DMS114 treated with DMSO at 0.1 percent for 48 hours (cell line): ENCODE measurements at regions not wholly inside any gene's neighbourhood (a gene's known extent, or its start where the extent isn't known, plus 50 kb on each side); places are given as distances from the start of the nearest gene placed in this dataset.

ENCODE experiments used
- DNase-seq: peaks from one replicate; lab custom pipeline; 2025; ENCODE audit not compliant: unreplicated experiment; lab: John Stamatoyannopoulos, UW

DNA sequence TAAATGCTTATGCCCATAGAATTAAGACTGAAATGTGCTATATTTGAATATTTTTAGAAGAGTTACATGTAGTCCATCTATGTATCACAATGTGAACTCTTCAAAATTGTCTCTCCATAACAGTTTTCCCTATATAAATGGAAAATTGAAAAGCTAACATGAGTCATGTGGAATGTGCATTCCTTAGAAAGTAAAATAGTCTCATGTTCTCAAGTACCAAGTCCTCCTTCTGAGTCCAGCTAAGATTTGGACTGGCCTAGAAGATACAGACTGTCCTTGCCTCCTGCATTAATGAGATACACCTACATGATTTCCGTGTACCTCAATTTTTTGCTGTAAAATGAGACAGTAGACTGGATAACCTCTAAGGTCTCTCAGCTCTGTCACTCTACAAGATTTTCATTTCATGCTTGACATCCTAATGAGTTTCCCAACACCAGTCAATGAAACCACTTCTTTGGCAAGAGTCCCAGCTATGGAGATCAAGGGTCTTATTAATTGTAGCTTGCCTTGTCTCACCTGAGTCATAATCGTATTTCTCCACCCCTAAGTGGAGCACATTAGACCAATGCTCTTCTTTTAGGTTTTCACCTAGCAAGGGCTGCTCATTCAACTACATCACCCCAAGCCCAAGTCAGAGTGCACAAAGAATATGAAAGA is 350.6 kb upstream of the IL12A start:
- no peak for DNase-seq

DNA sequence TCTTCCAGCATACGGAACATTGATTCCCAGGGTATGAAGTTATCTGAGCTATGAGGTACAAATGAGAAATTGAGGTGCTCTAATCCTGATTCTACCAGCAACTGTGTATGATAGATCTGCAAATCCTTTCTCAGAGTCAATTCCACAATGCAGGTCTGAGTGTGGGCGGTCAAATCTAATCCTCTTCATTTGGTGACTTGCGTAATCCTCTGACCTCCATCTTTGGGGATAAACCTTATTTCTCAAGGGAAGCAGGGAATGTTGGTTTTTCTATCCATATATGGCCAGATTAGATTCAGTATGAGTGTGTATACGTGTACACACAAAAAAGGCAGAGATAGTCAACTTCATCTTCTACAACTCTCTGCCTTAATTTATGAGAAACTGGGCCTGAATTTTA is 348.4 kb upstream of the IL12A start:
- DNase-seq = no peak

DNA sequence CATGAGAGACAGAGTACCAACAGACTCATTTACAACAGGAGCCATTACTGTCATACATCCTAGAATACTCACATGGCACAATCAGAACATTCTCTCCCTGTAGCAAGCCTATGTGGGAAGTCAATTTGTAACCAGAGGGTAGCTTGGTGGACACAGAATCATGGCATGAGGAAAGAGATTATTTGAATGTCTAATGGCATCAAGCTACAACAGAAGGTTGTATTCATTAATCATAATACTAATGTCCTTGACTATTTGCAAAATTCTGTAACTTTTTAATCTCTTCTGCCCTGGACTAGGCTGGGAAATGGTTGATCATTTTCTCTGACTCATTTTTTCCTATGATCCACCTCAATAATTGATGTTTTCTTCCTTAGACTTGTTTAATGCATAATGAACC is 345.2 kb upstream of the IL12A start:
- no peak for DNase-seq

DNA sequence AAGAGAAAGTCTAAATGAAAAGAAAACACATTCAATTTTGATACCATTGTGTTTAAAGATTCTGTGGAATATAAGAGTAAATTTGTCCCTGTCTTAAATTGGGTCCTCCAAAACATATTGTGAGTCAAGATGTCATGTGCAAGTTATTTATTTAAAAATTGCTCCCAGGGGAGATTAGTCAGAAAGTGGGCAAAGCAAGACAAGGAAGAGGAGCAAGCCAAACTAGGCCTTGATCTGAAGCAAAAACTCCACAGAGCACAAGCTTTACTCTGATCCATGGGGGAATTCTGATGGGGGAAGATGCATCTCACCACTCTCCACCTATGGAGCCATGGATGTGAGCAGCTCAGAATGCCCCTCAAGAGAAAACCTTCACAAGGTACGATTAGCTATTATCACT is 342.8 kb upstream of the IL12A start:
- DNase-seq = no peak

DNA sequence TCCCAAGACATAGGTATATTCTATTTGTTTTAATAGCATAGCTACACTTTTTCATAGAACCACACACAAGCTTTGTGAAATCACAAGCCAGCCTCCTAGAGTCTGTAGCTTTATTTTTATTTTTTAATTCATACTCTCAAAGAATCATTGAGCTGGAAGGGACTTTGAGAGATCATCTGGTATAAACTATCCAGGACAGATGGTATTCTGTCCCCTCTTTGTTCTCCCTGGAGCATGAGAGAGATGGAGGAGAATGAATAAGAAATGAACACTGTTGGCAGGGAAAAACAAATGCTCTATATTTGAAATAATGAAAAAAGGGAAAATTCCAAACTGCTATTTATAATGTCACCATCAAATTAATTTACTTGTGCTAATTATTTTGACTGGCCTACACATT is 338.7 kb upstream of the IL12A start:
- no peak for DNase-seq

DNA sequence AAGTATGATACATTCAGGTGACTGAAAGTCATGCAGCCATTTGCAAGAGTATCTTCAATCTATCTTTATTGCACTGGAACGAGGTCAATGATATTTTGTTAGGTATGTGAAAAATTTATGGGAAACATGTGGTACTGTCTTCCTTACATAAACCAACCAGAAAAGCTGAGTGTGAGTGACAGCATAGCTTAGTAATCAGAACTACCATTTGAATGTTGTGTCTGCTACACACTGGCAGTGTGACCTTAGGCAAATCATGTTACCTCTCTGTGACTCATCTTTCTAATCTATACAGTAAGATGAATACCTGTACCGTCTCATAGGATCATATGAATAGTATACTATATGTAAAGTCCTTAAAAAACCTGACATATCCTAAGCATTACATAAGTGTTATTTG is 337.9 kb upstream of the IL12A start:
- no peak for DNase-seq

DNA sequence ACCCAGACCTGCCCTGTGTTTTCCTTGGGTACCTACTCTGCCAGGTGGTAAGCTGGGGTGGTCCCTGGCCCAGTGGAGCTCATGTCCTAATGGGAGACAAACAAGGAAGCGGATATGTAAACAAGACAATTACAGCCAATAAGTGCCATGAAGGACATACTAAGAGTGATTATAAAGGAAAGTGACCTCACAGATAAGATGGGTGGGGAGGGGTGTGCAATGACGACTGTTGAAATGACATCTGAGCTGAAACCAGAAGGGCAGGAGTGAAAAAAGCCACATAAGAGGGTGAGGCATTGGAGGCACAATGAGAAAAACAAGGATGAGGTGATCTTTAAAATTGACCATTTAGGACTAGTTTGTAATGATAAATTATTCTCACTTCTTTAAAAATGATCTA is 336.2 kb upstream of the IL12A start:
- DNase-seq = no peak

DNA sequence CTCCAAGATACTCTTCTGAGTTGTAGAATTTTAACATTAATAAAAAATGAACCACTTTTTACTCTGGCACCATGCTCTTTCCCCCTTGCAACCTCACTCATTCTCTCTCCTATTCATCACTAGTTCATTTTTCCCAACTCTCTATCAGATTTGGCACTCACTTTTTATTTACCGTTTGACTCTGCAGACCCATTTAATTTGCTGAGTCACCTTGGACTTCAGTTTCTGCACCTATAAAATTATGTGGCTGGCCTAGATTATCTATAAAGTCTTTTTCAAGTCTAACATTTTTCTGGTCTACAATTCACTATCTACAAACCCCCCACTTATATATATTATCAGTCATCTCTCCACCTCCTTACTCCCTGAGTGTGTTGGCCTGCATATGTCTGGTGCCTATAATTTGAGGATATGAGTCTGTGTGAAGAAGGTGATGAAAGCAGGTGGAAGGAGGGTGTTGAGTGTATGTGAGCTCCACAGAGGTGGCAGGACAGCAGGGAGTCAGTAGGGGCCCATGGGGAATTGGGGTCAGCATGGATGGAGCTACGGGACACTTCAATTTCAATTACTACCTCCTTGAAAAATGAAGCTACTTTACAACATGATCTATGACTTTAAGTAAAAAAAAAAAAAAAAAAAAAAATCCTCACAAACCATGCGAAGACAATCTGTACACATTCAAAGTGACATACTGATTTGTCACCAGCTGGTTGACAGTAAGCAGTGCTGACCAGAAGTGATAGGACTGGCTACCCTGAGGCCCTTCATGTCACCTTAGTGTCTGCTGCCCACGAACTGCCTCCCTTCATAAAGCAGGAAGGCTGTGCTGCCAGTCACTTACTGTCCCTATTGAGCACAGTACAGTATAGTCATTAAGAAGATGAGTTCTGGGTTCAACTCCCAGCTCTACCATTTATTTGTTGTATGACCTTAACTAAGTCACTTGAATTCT is 334.2 kb upstream of the IL12A start:
- no peak for DNase-seq

DNA sequence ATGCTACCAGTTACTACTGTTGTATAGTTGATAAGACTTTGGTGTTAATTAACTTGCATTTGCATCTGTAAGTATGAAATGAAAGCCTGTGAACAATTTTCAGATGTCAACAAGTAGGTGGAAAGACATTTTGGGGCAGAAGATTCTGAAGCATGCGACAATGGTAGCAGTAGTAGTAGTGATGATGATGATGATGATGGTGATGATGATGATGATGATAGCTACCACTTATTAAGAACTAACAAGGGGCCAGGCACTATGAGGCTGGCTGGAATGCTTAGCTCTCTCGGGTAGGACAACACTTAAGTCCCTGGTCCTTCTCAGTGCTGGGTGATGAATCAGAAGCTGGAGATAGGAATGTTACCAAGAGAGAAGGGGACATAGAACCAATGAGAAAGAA is 333.4 kb upstream of the IL12A start:
- no peak for DNase-seq

DNA sequence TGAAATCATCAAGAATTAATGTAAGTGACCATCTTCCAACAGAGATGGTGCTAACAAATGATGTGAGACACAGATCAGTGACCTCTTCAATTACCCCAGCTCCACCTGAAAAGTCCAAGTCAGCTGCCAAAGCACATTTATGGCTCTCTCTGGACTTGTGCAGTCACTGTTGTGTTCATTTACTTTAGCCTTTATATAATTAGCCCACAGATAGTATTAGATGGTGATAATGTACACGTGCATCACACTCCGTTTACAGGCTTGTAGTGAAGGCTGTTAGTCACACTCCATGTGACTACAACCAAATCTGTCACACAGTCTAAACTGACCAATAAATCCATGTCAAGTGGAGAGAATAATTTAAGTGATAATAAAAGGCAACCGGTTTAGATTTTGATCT is 331.5 kb upstream of the IL12A start:
- DNase-seq = no peak

DNA sequence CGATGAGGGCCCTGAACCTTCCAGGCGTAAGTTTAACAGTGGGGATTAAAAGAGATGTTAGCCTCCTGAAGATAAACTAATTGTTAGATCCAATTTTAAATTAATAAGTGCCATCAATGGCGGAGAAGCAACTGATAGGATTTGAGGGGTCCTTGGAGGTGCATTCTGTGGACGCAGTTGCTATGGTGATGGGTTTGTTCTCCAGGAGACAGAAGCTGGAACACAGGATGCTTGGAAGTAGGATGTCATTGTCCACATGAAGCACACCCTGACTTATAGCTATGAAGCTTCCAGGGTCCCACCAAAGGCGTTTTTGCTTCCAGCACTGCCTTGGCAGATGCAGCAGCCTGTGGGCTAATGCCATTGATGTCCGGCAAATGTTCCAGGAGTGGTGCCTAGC is 331.0 kb upstream of the IL12A start:
- no peak for DNase-seq

DNA sequence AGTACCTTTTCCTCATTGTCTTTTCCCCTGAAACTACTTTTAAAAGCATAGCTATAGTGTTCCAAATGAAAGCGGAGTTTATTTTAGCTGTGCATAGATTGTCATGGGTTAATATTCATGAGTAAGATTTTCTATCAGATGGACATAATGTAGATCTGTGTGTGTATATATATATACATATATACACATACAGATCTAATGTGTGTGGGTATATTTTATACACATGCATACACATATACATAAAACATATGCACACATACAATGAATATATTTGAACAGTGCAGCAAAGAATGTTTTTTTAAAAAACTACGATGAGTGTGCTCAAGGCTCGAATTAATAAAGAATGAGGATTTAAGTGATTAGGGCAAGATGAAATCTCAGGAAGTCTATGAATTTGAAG is 328.3 kb upstream of the IL12A start:
- DNase-seq = no peak

DNA sequence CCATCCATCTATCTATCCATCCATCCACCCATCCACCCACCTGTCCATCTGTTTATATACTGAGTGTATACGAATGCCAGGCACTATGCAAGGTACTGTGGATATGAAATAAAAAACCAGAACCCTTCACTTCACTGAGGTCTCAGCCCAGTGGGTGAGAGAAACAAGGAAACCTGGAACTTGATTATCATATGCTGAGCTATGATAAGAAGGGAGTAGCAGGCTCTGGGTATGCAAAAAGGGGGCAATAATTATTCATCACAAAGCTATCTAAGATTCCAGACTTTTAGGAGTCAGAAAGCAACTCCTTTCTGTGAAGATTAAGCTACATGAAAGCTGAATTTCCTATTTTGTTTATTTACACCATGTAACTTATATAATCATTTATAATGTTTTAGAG is 327.7 kb upstream of the IL12A start:
- DNase-seq = no peak

DNA sequence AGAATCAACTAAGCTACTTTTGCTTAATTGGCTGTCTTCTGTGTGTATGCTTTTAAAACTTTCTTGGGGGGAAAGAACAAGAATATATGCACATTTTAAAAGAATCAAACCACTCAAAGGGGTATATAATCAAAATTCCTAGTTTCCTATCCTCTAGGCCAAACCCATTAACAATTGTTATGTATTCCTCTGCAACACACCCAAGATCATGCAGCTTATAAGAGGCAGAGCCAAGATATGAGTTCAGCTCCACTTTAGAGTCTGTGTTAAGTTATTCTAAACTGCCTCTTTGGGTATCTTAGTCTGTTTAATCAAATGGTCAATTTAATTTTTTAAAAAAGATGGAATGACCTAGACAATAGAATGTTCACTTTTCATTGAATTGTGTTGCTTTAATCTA is 326.1 kb upstream of the IL12A start:
- DNase-seq = no peak

DNA sequence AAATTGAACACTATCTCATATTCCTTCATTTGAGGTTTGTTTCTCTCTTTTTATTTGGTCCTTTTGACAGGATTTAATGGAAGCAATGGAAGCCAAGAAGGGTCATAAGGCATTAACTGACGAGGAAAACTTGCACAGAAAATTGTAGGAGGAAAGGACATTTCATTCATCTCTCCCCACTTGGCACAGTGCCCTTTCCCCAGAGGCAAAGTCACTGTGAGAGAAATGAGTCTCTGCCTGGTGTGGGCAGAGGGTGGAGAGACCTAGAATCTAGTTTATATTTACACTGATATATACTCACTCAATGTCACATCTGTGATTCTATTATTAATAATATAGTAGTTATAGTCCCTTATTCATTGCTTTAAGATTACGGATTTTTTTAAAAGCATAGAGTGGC is 324.6 kb upstream of the IL12A start:
- no peak for DNase-seq

DNA sequence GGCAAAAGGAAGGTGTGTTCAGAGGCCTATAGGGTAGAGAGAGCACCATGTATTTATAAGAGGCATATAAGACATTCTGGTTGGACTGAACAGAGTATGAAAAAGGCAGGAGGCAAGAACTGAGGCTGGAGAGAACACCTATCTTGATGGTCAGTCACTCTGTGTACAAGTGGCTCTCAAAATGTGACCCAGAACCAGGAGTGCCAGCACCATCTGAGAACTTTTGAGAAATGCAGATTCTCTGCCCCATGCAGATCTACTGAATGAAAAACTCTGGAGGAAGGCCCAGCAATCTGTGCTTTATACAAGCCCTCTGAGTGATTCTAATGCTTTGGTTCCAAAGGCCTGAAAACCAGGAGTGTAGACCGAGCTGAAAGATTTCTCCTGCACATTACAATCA is 324.0 kb upstream of the IL12A start:
- DNase-seq = no peak

DNA sequence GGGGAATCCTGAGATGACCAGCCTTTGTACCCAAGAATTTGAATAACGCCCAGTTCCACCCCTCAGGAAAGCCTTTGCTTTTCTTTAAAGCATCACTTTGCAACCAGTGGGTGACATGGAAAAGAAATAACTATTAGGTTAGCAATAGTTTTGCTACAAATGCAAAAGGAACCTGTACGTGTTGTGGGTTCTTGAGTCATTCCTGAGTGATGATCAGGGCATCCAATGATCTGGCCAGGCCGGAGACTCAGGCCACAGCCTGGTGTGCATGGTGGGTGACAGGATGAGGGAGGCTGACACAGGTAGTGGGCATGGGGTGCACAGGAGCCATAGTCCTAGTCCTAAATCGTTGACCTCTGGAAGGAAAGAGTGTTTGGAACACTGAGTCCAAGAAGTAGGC is 321.4 kb upstream of the IL12A start:
- DNase-seq = no peak

DNA sequence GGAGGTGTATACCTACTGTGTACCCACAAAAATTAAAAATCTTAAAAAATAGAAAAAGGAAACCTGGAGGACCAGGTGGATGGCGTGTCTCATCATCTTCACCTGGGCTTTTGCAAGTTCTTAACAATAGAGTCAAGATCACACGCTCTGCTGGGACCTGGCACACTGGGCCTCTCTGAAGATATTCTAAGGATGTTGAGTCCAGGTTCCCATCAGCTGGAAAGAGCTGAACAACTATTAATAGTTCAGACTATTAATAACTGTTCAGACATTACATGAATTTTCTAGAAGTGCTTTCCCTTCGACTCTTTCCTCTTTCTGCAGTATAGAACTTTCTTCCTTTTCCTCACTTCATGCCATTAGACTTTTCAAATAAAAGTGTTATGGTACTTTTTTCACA is 320.2 kb upstream of the IL12A start:
- no peak for DNase-seq

DNA sequence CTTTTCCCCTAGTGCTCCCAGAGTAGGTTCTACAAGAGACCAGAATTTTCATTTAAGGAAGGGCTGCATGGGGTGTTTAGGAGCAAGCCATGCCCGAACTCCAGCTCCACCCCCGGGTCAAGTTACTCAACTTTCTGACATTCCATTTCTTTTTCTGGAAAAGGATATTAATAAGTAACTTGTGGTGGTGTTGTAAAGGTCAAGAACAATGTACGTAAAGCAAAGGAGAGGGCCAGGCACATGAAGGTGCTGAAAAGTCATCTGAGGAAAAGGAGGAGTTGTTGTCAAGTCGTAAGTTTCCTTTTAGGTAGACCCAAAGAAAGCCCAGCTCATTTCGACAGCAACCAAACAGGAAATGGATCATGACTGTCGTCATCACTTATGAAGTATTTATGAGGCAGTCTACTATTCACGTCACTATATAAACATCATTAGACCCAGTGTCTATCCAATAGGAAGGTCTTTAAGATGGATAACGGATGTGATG is 319.6 kb upstream of the IL12A start:
- DNase-seq = no peak

DNA sequence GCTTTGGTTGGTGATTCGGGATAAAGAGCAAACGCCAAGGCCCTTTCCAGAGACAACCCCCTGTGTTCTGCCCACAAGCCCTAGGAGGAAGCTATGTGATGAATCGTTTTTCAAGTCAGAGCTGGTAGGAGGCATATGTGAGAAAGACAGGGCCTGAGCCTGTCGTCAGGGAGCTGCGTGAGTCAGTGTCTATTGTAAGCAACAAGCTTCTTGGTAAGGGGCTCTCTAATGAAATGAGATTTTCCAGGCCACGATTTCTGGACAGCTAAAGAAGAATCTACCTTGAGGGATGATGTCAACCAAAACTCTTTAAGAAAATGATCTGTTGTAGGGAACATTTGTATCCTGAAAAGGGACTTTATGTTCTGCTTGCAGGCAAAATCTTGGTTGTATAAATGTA is 318.9 kb upstream of the IL12A start:
- DNase-seq = no peak

DNA sequence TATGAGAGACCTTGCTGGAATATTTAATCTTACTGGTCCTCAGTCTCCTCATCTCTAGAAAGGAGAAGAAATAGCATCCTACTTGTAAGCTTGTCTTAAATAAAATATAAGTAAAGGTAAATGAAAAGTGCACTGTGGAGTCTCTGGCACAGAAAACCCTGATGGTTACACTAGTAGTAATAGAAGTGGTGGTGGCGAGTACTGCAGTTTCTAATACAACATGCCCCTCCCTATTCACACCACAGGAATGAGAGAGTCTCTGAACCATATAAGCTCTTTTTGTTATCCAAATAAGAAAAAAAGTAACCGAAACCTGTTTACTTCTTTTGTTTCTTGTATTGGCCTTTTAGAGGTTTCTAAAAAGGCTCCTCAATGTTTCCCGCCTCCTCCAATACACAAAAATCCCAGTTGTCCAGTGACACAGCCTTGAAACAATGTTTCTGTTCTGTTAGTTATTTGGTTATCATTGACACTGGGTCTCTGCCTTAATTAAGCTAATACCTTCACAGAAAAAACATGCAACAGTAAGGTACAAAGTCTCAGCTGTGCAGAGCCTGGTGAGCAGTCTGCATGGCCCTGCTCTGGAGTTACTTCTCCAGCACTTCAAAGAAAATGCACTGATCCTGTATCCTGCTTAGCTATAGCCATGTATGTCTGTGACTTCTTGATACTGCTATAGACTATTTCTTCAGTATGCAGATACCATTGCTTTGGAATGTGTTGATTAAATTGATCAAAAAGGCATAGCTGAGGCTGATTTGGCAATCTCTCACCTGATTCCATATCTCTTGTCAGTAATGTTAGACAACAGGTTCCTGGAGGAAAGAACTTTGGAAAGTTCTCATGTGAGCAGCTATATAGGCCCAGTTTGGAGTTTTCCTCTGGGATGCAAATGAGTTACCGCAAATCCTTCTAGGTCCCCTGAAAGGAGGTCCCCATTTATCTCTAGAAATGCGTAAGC is 315.6 kb upstream of the IL12A start:
- no peak for DNase-seq
